ENCODE measurements at regions not wholly inside any gene's neighbourhood (a gene's known extent, or its start where the extent isn't known, plus 50 kb on each side); places are given as distances from the start of the nearest gene placed in this dataset.

- TF ChIP-seq EZH2 (IDR thresholded peaks at IDR 0.05; ENCODE audit: borderline replicate concordance, low read depth, low read length) (no peak), SREBF2 (CRISPR knock-in tag; IDR thresholded peaks at IDR 0.05) (no peak), NFXL1 (CRISPR knock-in tag; IDR thresholded peaks at IDR 0.05) (no peak), POU5F1 (IDR thresholded peaks at IDR 0.05; ENCODE audit: borderline replicate concordance, low read depth, low read length, partially characterized antibody) (no peak), SP1 (CRISPR knock-in tag; IDR thresholded peaks at IDR 0.05) (no peak), CHD4 (IDR thresholded peaks at IDR 0.05; ENCODE audit: insufficient read depth, insufficient replicate concordance, low read depth, low read length, poor library complexity, severe bottlenecking) (no peak), NFE2 (IDR thresholded peaks at IDR 0.05; ENCODE audit: low read depth) (no peak), POLR2A (conservative IDR thresholded peaks at IDR 0.05) (no peak)
- TF ChIP-seq, protein P1, sequence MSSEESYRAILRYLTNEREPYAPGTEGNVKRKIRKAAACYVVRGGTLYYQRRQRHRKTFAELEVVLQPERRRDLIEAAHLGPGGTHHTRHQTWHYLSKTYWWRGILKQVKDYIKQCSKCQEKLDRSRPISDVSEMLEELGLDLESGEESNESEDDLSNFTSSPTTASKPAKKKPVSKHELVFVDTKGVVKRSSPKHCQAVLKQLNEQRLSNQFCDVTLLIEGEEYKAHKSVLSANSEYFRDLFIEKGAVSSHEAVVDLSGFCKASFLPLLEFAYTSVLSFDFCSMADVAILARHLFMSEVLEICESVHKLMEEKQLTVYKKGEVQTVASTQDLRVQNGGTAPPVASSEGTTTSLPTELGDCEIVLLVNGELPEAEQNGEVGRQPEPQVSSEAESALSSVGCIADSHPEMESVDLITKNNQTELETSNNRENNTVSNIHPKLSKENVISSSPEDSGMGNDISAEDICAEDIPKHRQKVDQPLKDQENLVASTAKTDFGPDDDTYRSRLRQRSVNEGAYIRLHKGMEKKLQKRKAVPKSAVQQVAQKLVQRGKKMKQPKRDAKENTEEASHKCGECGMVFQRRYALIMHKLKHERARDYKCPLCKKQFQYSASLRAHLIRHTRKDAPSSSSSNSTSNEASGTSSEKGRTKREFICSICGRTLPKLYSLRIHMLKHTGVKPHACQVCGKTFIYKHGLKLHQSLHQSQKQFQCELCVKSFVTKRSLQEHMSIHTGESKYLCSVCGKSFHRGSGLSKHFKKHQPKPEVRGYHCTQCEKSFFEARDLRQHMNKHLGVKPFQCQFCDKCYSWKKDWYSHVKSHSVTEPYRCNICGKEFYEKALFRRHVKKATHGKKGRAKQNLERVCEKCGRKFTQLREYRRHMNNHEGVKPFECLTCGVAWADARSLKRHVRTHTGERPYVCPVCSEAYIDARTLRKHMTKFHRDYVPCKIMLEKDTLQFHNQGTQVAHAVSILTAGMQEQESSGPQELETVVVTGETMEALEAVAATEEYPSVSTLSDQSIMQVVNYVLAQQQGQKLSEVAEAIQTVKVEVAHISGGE (CRISPR knock-in tag; IDR thresholded peaks at IDR 0.05), result no peak
- TF ChIP-seq, protein P2, sequence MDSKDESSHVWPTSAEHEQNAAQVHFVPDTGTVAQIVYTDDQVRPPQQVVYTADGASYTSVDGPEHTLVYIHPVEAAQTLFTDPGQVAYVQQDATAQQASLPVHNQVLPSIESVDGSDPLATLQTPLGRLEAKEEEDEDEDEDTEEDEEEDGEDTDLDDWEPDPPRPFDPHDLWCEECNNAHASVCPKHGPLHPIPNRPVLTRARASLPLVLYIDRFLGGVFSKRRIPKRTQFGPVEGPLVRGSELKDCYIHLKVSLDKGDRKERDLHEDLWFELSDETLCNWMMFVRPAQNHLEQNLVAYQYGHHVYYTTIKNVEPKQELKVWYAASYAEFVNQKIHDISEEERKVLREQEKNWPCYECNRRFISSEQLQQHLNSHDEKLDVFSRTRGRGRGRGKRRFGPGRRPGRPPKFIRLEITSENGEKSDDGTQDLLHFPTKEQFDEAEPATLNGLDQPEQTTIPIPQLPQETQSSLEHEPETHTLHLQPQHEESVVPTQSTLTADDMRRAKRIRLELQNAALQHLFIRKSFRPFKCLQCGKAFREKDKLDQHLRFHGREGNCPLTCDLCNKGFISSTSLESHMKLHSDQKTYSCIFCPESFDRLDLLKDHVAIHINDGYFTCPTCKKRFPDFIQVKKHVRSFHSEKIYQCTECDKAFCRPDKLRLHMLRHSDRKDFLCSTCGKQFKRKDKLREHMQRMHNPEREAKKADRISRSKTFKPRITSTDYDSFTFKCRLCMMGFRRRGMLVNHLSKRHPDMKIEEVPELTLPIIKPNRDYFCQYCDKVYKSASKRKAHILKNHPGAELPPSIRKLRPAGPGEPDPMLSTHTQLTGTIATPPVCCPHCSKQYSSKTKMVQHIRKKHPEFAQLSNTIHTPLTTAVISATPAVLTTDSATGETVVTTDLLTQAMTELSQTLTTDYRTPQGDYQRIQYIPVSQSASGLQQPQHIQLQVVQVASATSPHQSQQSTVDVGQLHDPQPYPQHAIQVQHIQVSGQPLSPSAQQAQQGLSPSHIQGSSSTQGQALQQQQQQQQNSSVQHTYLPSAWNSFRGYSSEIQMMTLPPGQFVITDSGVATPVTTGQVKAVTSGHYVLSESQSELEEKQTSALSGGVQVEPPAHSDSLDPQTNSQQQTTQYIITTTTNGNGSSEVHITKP (IDR thresholded peaks at IDR 0.05; ENCODE audit: partially characterized antibody), result no peak
- TF ChIP-seq, protein P3, sequence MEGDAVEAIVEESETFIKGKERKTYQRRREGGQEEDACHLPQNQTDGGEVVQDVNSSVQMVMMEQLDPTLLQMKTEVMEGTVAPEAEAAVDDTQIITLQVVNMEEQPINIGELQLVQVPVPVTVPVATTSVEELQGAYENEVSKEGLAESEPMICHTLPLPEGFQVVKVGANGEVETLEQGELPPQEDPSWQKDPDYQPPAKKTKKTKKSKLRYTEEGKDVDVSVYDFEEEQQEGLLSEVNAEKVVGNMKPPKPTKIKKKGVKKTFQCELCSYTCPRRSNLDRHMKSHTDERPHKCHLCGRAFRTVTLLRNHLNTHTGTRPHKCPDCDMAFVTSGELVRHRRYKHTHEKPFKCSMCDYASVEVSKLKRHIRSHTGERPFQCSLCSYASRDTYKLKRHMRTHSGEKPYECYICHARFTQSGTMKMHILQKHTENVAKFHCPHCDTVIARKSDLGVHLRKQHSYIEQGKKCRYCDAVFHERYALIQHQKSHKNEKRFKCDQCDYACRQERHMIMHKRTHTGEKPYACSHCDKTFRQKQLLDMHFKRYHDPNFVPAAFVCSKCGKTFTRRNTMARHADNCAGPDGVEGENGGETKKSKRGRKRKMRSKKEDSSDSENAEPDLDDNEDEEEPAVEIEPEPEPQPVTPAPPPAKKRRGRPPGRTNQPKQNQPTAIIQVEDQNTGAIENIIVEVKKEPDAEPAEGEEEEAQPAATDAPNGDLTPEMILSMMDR (IDR thresholded peaks at IDR 0.05 in 2 of 3, conservative IDR thresholded peaks at IDR 0.05 in 1 of 3; ENCODE audit: insufficient read depth in 2 of 3, low read depth in 1 of 3, low read length in 3 of 3), result no peak
These were observed 273.3 kb downstream of the CTTN start for GRCh38 chr11:70671611-70672010.

Data from K562 (cell line).